Liver (tissue), 3 donors: ENCODE measurements at regions not wholly inside any gene's neighbourhood (a gene's known extent, or its start where the extent isn't known, plus 50 kb on each side); places are given as distances from the start of the nearest gene placed in this dataset.

ENCODE experiments used
- JUND ChIP-seq, 2 donors: IDR thresholded peaks; 2 replicates each; pipeline ENCODE4 v1.6.1; 2016; ENCODE audit warnings: antibody characterized with exemption in 2 of 2
- TF ChIP-seq, protein P1 (sequence below): fragments of 150-350 bp; IDR thresholded peaks from 2 replicates; pipeline ENCODE4 v1.5.1; 2017; ENCODE audit warnings: improper control_type of control experiment, low read depth, low read length; ENCODE audit not compliant: missing input control
- TF ChIP-seq, protein P2 (sequence below): IDR thresholded peaks from 2 replicates; pipeline ENCODE4 v1.6.1; 2016; ENCODE audit warnings: antibody characterized with exemption
- donor health status: healthy.
- donor health status: healthy.

DNA sequence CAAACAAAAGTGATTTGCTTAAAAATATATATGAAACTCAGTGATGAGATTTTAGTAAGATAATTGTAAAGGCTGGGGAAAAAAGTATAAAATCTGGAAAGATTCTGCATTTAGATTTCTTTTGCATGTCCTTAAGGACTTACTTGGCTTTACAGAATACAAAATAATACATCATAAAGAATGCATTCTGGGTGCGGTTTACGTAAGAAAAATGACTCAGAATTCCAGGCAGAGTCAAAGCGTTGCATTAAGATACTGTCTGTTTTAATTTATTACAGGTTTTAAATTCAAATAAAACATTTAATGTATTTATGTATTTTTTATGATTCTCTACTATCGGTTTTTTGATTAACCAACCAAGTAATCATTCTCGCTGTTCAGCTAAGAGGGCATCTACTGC, 178.0 kb downstream of the SH3BP4 start:
- TF ChIP-seq, protein P1, sequence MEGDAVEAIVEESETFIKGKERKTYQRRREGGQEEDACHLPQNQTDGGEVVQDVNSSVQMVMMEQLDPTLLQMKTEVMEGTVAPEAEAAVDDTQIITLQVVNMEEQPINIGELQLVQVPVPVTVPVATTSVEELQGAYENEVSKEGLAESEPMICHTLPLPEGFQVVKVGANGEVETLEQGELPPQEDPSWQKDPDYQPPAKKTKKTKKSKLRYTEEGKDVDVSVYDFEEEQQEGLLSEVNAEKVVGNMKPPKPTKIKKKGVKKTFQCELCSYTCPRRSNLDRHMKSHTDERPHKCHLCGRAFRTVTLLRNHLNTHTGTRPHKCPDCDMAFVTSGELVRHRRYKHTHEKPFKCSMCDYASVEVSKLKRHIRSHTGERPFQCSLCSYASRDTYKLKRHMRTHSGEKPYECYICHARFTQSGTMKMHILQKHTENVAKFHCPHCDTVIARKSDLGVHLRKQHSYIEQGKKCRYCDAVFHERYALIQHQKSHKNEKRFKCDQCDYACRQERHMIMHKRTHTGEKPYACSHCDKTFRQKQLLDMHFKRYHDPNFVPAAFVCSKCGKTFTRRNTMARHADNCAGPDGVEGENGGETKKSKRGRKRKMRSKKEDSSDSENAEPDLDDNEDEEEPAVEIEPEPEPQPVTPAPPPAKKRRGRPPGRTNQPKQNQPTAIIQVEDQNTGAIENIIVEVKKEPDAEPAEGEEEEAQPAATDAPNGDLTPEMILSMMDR, result no peak
- TF ChIP-seq, protein P2, sequence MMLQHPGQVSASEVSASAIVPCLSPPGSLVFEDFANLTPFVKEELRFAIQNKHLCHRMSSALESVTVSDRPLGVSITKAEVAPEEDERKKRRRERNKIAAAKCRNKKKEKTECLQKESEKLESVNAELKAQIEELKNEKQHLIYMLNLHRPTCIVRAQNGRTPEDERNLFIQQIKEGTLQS, result no peak
- no peak for TF ChIP-seq JUND (IDR thresholded peaks at IDR 0.05)
